ENCODE measurements at regions not wholly inside any gene's neighbourhood (a gene's known extent, or its start where the extent isn't known, plus 50 kb on each side); places are given as distances from the start of the nearest gene placed in this dataset.

DNA sequence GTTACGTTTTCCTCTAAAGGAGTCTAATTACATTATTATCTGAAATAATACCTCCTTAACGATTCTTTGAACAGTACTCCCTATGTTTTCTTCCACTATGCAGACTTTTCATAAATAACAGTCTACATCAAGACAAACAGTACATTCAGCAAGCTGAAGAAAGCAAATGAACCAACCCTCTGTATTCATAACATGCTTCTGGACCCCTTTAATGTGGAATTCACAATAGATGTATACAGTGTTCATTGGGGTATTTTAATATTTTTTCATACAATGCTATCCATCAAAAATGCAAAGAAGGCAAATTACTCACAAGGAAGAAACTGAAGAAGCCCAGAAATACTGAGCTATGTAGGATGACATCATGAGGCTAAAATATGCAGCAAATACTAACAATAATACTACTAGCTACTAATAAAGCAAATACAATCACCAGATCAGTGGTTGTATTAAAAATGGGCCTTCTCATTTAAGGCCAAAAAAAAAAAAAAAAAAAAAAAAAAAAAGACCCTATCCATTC is 408.6 kb downstream of the MTX2 start:
- no peaks in the 10 kb centered on the region for H3K9me3 ChIP-seq (ENCODE audit: control insufficient read depth in 4 of 4, low read length in 3 of 4)
- no peaks in the 10 kb centered on the region for H3K4me1 ChIP-seq (ENCODE audit: control insufficient read depth in 4 of 4, insufficient read depth in 4 of 4, low read length in 3 of 4)
- WGBS: 73% methylated on average over 2 of the region's 2 CpGs
- H3K4me3 ChIP-seq (ENCODE audit: low read depth in 1 of 3, low read length in 3 of 3): no peak overlapping the region
- no peak for DNase-seq (ENCODE audit: low spot score)
- no peak overlapping the region for H3K9ac ChIP-seq (ENCODE audit: low read depth in 1 of 2, low read length in 2 of 2)
- TF ChIP-seq GABPA (IDR thresholded peaks at IDR 0.05 in 1 of 2, conservative IDR thresholded peaks at IDR 0.05 in 1 of 2) (no peak), RAD21 (IDR thresholded peaks at IDR 0.05) (no peak), YY1 (IDR thresholded peaks at IDR 0.05) (no peak), FOXA2 (IDR thresholded peaks at IDR 0.05) (no peak), TAF1 (conservative IDR thresholded peaks at IDR 0.05) (no peak), HNF4A (conservative IDR thresholded peaks at IDR 0.05) (no peak), RXRA (IDR thresholded peaks at IDR 0.05) (no peak), NR2F2 (IDR thresholded peaks at IDR 0.05) (no peak), MAX (IDR thresholded peaks at IDR 0.05) (no peak), FOXA1 (IDR thresholded peaks at IDR 0.05) (no peak), ZBTB33 (IDR thresholded peaks at IDR 0.05) (no peak)
- no peaks in the 10 kb centered on the region for H3K36me3 ChIP-seq (ENCODE audit: control insufficient read depth in 4 of 4, insufficient read depth in 3 of 4, low read depth in 1 of 4, low read length in 3 of 4)
- H3K27ac ChIP-seq (ENCODE audit: low read depth in 1 of 2, low read length in 2 of 2): no peak overlapping the region
- H3K27me3 ChIP-seq (ENCODE audit: control insufficient read depth in 4 of 4, insufficient read depth in 4 of 4, low read length in 3 of 4): peaks cover 0 to 5% (median 3%) of the 10 kb centered on the region in 4 donors

DNA sequence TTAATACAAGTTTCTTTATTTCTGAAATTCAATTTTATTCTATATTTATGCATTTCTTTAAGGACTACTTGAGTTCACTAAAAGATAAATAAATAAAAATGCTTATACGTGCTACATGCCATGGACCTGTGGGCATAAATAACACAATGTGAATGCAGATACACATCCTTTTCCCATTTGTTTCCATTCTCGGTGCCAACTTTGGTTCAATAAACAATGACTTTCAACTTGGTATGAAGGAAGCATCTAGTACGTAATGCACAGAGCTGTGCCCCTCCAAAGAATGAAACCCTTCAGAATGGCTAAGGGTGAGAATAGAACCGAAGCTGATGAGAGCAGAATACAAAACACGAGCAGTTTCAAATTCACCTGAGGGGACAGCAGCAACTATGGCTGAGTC is 409.3 kb downstream of the MTX2 start:
- H3K4me1 ChIP-seq (ENCODE audit: control insufficient read depth in 4 of 4, insufficient read depth in 4 of 4, low read length in 3 of 4): no peaks in the 10 kb centered on the region
- H3K4me3 ChIP-seq (ENCODE audit: low read depth in 1 of 3, low read length in 3 of 3): no peak overlapping the region
- peaks cover 0 to 4% (median 2%) of the 10 kb centered on the region in 4 donors for H3K27me3 ChIP-seq (ENCODE audit: control insufficient read depth in 4 of 4, insufficient read depth in 4 of 4, low read length in 3 of 4)
- H3K27ac ChIP-seq (ENCODE audit: low read depth in 1 of 2, low read length in 2 of 2): no peak overlapping the region
- H3K9ac ChIP-seq (ENCODE audit: low read depth in 1 of 2, low read length in 2 of 2): no peak overlapping the region
- TF ChIP-seq RAD21 (IDR thresholded peaks at IDR 0.05) (no peak), HNF4A (conservative IDR thresholded peaks at IDR 0.05) (no peak), REST (IDR thresholded peaks at IDR 0.05) (no peak), RXRA (IDR thresholded peaks at IDR 0.05) (no peak), JUND (IDR thresholded peaks at IDR 0.05) (no peak), MAX (IDR thresholded peaks at IDR 0.05) (no peak), YY1 (IDR thresholded peaks at IDR 0.05) (no peak), SP1 (IDR thresholded peaks at IDR 0.05) (no peak), HNF4G (IDR thresholded peaks at IDR 0.05) (no peak), ATF3 (IDR thresholded peaks at IDR 0.05) (no peak), EGR1 (IDR thresholded peaks at IDR 0.05; ENCODE audit: low read depth in 2 of 2) (no peak), GABPA (IDR thresholded peaks at IDR 0.05 in 1 of 2, conservative IDR thresholded peaks at IDR 0.05 in 1 of 2) (no peak), TAF1 (conservative IDR thresholded peaks at IDR 0.05) (no peak), CTCF (IDR thresholded peaks at IDR 0.05; ENCODE audit: low read depth, low read length, missing input control) (no peak), ZBTB33 (IDR thresholded peaks at IDR 0.05) (no peak), NR2F2 (IDR thresholded peaks at IDR 0.05) (no peak)
- WGBS: 71% methylated on average over 5 of the region's 5 CpGs
- DNase-seq (ENCODE audit: low spot score): no peak
- no peaks in the 10 kb centered on the region for H3K9me3 ChIP-seq (ENCODE audit: control insufficient read depth in 4 of 4, low read length in 3 of 4)
- no peaks in the 10 kb centered on the region for H3K36me3 ChIP-seq (ENCODE audit: control insufficient read depth in 4 of 4, insufficient read depth in 3 of 4, low read depth in 1 of 4, low read length in 3 of 4)
